ENCODE measurements at regions not wholly inside any gene's neighbourhood (a gene's known extent, or its start where the extent isn't known, plus 50 kb on each side); places are given as distances from the start of the nearest gene placed in this dataset.

GRCh38 chrX:131789664-131790063 lies 233.4 kb upstream of the STK26 start:
- ChIA-PET POLR2A (no interaction called here), CTCF (ENCODE audit: low intra/inter-chr PET ratio, low total read pairs) (no interaction called here)
- in situ Hi-C loops (cut with HindIII; ENCODE audit: extremely low pct_ligation_motif_present, low pct_unique_long_range_greater_than_20kb): no loop called here
- intact Hi-C loops (cut with micrococcal nuclease; ENCODE audit: unreplicated experiment): no loop called here
- no peak overlapping the region for H3K9ac ChIP-seq (ENCODE audit: insufficient read depth, low read depth, low read length)
- BruUV-seq (replicated peaks): no TSS peak
- H2AFZ ChIP-seq (ENCODE audit: low read length): no peak overlapping the region
- TF ChIP-seq SAFB2 (CRISPR knock-in tag; IDR thresholded peaks at IDR 0.05; ENCODE audit: borderline replicate concordance, low read depth): no peak
- TF ChIP-seq ZNF205 (CRISPR knock-in tag; IDR thresholded peaks at IDR 0.05): no peak
- TF ChIP-seq, protein P1, sequence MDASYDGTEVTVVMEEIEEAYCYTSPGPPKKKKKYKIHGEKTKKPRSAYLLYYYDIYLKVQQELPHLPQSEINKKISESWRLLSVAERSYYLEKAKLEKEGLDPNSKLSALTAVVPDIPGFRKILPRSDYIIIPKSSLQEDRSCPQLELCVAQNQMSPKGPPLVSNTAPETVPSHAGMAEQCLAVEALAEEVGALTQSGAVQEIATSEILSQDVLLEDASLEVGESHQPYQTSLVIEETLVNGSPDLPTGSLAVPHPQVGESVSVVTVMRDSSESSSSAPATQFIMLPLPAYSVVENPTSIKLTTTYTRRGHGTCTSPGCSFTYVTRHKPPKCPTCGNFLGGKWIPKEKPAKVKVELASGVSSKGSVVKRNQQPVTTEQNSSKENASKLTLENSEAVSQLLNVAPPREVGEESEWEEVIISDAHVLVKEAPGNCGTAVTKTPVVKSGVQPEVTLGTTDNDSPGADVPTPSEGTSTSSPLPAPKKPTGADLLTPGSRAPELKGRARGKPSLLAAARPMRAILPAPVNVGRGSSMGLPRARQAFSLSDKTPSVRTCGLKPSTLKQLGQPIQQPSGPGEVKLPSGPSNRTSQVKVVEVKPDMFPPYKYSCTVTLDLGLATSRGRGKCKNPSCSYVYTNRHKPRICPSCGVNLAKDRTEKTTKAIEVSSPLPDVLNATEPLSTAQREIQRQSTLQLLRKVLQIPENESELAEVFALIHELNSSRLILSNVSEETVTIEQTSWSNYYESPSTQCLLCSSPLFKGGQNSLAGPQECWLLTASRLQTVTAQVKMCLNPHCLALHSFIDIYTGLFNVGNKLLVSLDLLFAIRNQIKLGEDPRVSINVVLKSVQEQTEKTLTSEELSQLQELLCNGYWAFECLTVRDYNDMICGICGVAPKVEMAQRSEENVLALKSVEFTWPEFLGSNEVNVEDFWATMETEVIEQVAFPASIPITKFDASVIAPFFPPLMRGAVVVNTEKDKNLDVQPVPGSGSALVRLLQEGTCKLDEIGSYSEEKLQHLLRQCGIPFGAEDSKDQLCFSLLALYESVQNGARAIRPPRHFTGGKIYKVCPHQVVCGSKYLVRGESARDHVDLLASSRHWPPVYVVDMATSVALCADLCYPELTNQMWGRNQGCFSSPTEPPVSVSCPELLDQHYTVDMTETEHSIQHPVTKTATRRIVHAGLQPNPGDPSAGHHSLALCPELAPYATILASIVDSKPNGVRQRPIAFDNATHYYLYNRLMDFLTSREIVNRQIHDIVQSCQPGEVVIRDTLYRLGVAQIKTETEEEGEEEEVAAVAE (CRISPR knock-in tag; IDR thresholded peaks at IDR 0.05; ENCODE audit: borderline replicate concordance): no peak
- no peak for TF ChIP-seq ZNF10 (CRISPR knock-in tag; IDR thresholded peaks at IDR 0.05; ENCODE audit: borderline replicate concordance, low read depth)
- TF ChIP-seq PHF8 (CRISPR knock-in tag; IDR thresholded peaks at IDR 0.05): no peak
- TF ChIP-seq ZSCAN5A (CRISPR knock-in tag; IDR thresholded peaks at IDR 0.05; ENCODE audit: borderline replicate concordance): no peak
- no peak for TF ChIP-seq SCMH1 (CRISPR knock-in tag; IDR thresholded peaks at IDR 0.05; ENCODE audit: borderline replicate concordance)
- no peak for TF ChIP-seq ZSCAN21 (CRISPR knock-in tag; IDR thresholded peaks at IDR 0.05; ENCODE audit: borderline replicate concordance)
- no peak for TF ChIP-seq HNRNPK (IDR thresholded peaks at IDR 0.05; ENCODE audit: low read depth, low read length, poor library complexity, severe bottlenecking)
- no peak for TF ChIP-seq CEBPG (CRISPR knock-in tag; IDR thresholded peaks at IDR 0.05)
- no peak for TF ChIP-seq ZNF792 (CRISPR knock-in tag; IDR thresholded peaks at IDR 0.05)
- TF ChIP-seq AGO2 (optimal IDR thresholded peaks at IDR 0.05; ENCODE audit: low read depth, low read length): no peak
- TF ChIP-seq ZNF841 (CRISPR knock-in tag; IDR thresholded peaks at IDR 0.05; ENCODE audit: borderline replicate concordance): no peak
- no peak for TF ChIP-seq GATAD1 (CRISPR knock-in tag; IDR thresholded peaks at IDR 0.05)
- no peak for TF ChIP-seq ZKSCAN5 (CRISPR knock-in tag; IDR thresholded peaks at IDR 0.05)
- no peak for TF ChIP-seq ZNF790 (CRISPR knock-in tag; IDR thresholded peaks at IDR 0.05; ENCODE audit: borderline replicate concordance)
- TF ChIP-seq ZNF124 (CRISPR knock-in tag; IDR thresholded peaks at IDR 0.05): no peak
- peaks cover 1 to 15% of the 10 kb centered on the region in 2 experiments; a peak in 1 of 5 replicates for H3K36me3 ChIP-seq (replicated peaks in 1 of 2; ENCODE audit: control insufficient read depth in 1 of 2, insufficient read depth in 2 of 2, low read length in 2 of 2)
- no peaks in the 10 kb centered on the region for H3K79me2 ChIP-seq (ENCODE audit: insufficient read depth, low read length)
- ATAC-seq (no peak), DNase-seq (ENCODE audit: low spot score) (no peak), FAIRE-seq (no peak)
- H3K4me3 ChIP-seq (replicated peaks in 1 of 3; ENCODE audit: insufficient read depth in 1 of 3, low read depth in 2 of 3, low read length in 3 of 3): no peak overlapping the region
- H3K4me1 ChIP-seq (ENCODE audit: insufficient read depth, low read length): no peaks in the 10 kb centered on the region
- H3K27me3 ChIP-seq (ENCODE audit: control insufficient read depth in 1 of 2, insufficient read depth in 2 of 2, low read length in 2 of 2): no peaks in the 10 kb centered on the region
- no peak overlapping the region for H3K4me2 ChIP-seq (ENCODE audit: low read depth, low read length)
- 100% methylated on average over 1 of the region's 2 CpGs for WGBS (ENCODE audit: low lambda C conversion rate)
- no peaks in the 10 kb centered on the region for H3K9me3 ChIP-seq (ENCODE audit: low read length)
- H3K27ac ChIP-seq (ENCODE audit: extremely low read length, insufficient read depth, low read length): no peak overlapping the region
- no peaks in the 10 kb centered on the region for H4K20me1 ChIP-seq (ENCODE audit: insufficient read depth, low read length)

Data from HepG2 (cell line).